SK-N-SH (cell line): ENCODE measurements at regions not wholly inside any gene's neighbourhood (a gene's known extent, or its start where the extent isn't known, plus 50 kb on each side); places are given as distances from the start of the nearest gene placed in this dataset.

Experiments
- CHD2 ChIP-seq: fragments of 150-350 bp; IDR thresholded peaks from 2 replicates; pipeline ENCODE4 v1.6.1; 2018; ENCODE audit warnings: low read length; ENCODE audit not compliant: partially characterized antibody
- CTCF ChIP-seq: fragments of 200-600 bp; sonication (generic); IDR thresholded peaks from 2 replicates; pipeline ENCODE4 v1.6.1; 2017; ENCODE audit warnings: antibody characterized with exemption, mild to moderate bottlenecking, moderate library complexity
- FOXM1 ChIP-seq: IDR thresholded peaks from 2 replicates; pipeline ENCODE4 v1.4.0; 2012; ENCODE audit warnings: low read depth, mild to moderate bottlenecking
- MXI1 ChIP-seq: IDR thresholded peaks from 2 replicates; pipeline ENCODE4 v1.6.1; 2012; ENCODE audit warnings: mild to moderate bottlenecking, low read depth, low read length, improper control_type of control experiment
- RCOR1 ChIP-seq: fragments of 150-350 bp; IDR thresholded peaks from 2 replicates; pipeline ENCODE4 v1.6.1; 2017; ENCODE audit warnings: antibody characterized with exemption, low read length

GRCh38 chr6:163705923-163706322 lies 291.4 kb downstream of the QKI start:
- TF ChIP-seq CTCF (no peak), MXI1 (no peak), RCOR1 (no peak), FOXM1 (no peak), CHD2 (no peak)
